HG02678 (cell line): ENCODE measurements at regions not wholly inside any gene's neighbourhood (a gene's known extent, or its start where the extent isn't known, plus 50 kb on each side); places are given as distances from the start of the nearest gene placed in this dataset.
"Not testable (repeated sequence)": the region's sequence is repeated elsewhere in the genome, so short reads cannot be mapped to it uniquely, and the experiment has no call there.

Source experiments
- ATAC-seq: cut with Tn5 transposase; IDR thresholded peaks from one replicate; pipeline ENCODE4 v1.9.1; 2021; ENCODE audit warnings: mild to moderate bottlenecking, moderate library complexity; ENCODE audit not compliant: unreplicated experiment

- ATAC-seq, result no peak
Observed at GRCh38 chr2:58730764-58731487, 489.8 kb upstream of the FANCL start.

- ATAC-seq, result no peak
Observed at GRCh38 chr2:58727981-58728656, 487.0 kb upstream of the FANCL start.

- no peak for ATAC-seq
Observed at GRCh38 chr2:58721912-58722591, 480.9 kb upstream of the FANCL start.

GRCh38 chr2:58720770-58721697, 479.9 kb upstream of the FANCL start:
- ATAC-seq, result no peak

GRCh38 chr2:58720033-58720769, 479.1 kb upstream of the FANCL start:
- ATAC-seq, result no peak

GRCh38 chr2:58715344-58715743, 474.2 kb upstream of the FANCL start:
- no peak for ATAC-seq

- ATAC-seq, result no peak
Observed at GRCh38 chr2:58714238-58714637, 473.1 kb upstream of the FANCL start.

- ATAC-seq, result no peak
Observed at GRCh38 chr2:58710795-58711279, 469.7 kb upstream of the FANCL start.

GRCh38 chr2:58709687-58710354, 468.7 kb upstream of the FANCL start:
- ATAC-seq, result no peak

GRCh38 chr2:58709274-58709673, 468.1 kb upstream of the FANCL start:
- no peak for ATAC-seq

GRCh38 chr2:58708565-58708964, 467.4 kb upstream of the FANCL start:
- no peak for ATAC-seq

- ATAC-seq, result no peak
Observed at GRCh38 chr2:58702302-58702885, 461.3 kb upstream of the FANCL start.

- no peak for ATAC-seq
Observed at GRCh38 chr2:58701688-58702301, 460.7 kb upstream of the FANCL start.

- no peak for ATAC-seq
Observed at GRCh38 chr2:58700591-58700990, 459.5 kb upstream of the FANCL start.

GRCh38 chr2:58699411-58699810, 458.3 kb upstream of the FANCL start:
- no peak for ATAC-seq

- no peak for ATAC-seq
Observed at GRCh38 chr2:58698620-58699019, 457.5 kb upstream of the FANCL start.

GRCh38 chr2:58694114-58694513, 453.0 kb upstream of the FANCL start:
- ATAC-seq, result not testable (repeated sequence)

GRCh38 chr2:58691041-58691440, 449.9 kb upstream of the FANCL start:
- not testable (repeated sequence) for ATAC-seq

- no peak for ATAC-seq
Observed at GRCh38 chr2:58688813-58689212, 447.7 kb upstream of the FANCL start.
